ENCODE measurements at regions not wholly inside any gene's neighbourhood (a gene's known extent, or its start where the extent isn't known, plus 50 kb on each side); places are given as distances from the start of the nearest gene placed in this dataset.
A peak's percentile ranks its signal among the peaks of the same experiment; 100 is the strongest.

GRCh38 chr3:31409389-31409788 lies 123.3 kb upstream of the STT3B start:
- TF ChIP-seq, protein P1, sequence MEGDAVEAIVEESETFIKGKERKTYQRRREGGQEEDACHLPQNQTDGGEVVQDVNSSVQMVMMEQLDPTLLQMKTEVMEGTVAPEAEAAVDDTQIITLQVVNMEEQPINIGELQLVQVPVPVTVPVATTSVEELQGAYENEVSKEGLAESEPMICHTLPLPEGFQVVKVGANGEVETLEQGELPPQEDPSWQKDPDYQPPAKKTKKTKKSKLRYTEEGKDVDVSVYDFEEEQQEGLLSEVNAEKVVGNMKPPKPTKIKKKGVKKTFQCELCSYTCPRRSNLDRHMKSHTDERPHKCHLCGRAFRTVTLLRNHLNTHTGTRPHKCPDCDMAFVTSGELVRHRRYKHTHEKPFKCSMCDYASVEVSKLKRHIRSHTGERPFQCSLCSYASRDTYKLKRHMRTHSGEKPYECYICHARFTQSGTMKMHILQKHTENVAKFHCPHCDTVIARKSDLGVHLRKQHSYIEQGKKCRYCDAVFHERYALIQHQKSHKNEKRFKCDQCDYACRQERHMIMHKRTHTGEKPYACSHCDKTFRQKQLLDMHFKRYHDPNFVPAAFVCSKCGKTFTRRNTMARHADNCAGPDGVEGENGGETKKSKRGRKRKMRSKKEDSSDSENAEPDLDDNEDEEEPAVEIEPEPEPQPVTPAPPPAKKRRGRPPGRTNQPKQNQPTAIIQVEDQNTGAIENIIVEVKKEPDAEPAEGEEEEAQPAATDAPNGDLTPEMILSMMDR (conservative IDR thresholded peaks at IDR 0.05; ENCODE audit: control insufficient read depth, insufficient read depth, low read depth, low read length) = no peak
- H3K4me3 ChIP-seq (ENCODE audit: control insufficient read depth, low read depth, low read length) = no peak overlapping the region
- DNase-seq (ENCODE audit: low read depth) = no peak

DNA sequence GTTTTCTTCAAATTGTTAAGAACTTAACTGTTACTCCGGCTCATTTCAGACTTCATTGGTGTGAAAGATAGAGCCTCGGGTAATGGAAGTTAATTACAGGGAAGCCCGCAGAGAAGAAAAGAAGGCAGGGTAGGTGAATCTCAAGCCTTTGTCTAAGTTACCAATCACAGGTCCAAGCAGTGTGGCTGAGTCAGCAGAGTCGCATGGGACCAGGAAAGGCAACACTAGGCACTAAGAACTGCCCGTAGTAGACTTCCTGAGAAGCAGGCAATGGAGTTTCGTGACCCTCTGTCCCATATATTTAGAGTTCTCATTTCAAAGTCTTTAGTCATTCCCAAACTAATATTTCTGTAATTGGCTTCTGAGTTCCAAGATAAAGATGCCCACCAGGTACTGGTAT lies 122.9 kb upstream of the STT3B start:
- TF ChIP-seq, protein P1 (conservative IDR thresholded peaks at IDR 0.05; ENCODE audit: control insufficient read depth, insufficient read depth, low read depth, low read length) = no peak
- no peak for DNase-seq (ENCODE audit: low read depth)
- no peak overlapping the region for H3K4me3 ChIP-seq (ENCODE audit: control insufficient read depth, low read depth, low read length)

DNA sequence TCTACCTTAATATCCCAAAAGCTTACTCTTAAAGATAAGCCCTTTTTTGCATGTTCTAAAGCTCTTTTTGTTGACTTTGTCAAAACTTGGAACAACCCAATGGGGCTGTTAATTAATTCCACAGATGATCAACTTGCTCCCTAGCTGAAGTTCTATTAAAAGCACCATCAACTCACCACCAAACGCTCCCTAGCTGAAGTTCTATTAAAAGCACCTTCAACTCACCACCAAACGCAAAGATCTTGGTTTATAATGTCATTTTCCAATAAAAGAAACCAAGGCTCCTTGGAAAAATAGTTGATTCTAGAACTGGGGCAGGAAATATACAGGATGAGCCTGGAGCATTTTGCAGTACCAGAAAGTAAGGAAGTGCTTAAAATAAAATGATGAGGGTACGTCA lies 122.3 kb upstream of the STT3B start:
- H3K4me3 ChIP-seq (ENCODE audit: control insufficient read depth, low read depth, low read length) = no peak overlapping the region
- DNase-seq (ENCODE audit: low read depth) = no peak
- TF ChIP-seq, protein P1 (conservative IDR thresholded peaks at IDR 0.05; ENCODE audit: control insufficient read depth, insufficient read depth, low read depth, low read length) = no peak

- peak; percentile 9 for DNase-seq (ENCODE audit: low read depth)
- TF ChIP-seq, protein P1 (conservative IDR thresholded peaks at IDR 0.05; ENCODE audit: control insufficient read depth, insufficient read depth, low read depth, low read length) = no peak
- no peak overlapping the region for H3K4me3 ChIP-seq (ENCODE audit: control insufficient read depth, low read depth, low read length)
Measured at GRCh38 chr3:31412832-31413231, 119.9 kb upstream of the STT3B start.

- H3K4me3 ChIP-seq (ENCODE audit: control insufficient read depth, low read depth, low read length) = no peak overlapping the region
- TF ChIP-seq, protein P1 (conservative IDR thresholded peaks at IDR 0.05; ENCODE audit: control insufficient read depth, insufficient read depth, low read depth, low read length) = no peak
- no peak for DNase-seq (ENCODE audit: low read depth)
Measured at GRCh38 chr3:31413515-31413914, 119.2 kb upstream of the STT3B start.

- H3K4me3 ChIP-seq (ENCODE audit: control insufficient read depth, low read depth, low read length) = no peak overlapping the region
- TF ChIP-seq, protein P1 (conservative IDR thresholded peaks at IDR 0.05; ENCODE audit: control insufficient read depth, insufficient read depth, low read depth, low read length) = no peak
- DNase-seq (ENCODE audit: low read depth) = no peak
Measured at GRCh38 chr3:31416980-31417379, 115.7 kb upstream of the STT3B start.

DNA sequence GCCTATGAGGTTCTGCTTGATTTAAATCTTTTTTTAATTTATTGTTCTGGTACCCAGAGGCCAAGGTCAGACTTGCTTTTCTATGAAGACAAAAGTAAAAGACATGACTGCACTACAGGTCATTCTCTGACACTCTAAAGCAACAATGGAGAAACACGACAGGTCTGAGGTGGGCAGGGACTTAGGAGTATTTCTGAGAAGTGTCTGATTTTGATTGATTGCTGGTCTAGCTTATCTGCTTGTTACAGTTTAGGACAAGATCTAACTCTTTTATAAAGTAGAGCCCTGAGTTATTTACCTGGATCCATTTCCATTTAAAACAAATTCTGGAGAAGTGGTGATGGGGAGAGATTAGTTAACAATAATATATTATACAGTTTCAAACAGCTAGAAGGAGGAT lies 115.2 kb upstream of the STT3B start:
- TF ChIP-seq, protein P1 (conservative IDR thresholded peaks at IDR 0.05; ENCODE audit: control insufficient read depth, insufficient read depth, low read depth, low read length) = no peak
- no peak overlapping the region for H3K4me3 ChIP-seq (ENCODE audit: control insufficient read depth, low read depth, low read length)
- no peak for DNase-seq (ENCODE audit: low read depth)

Data from fibroblast of mammary gland (primary cell).